Astrocyte of the hippocampus (primary cell): ENCODE measurements at regions not wholly inside any gene's neighbourhood (a gene's known extent, or its start where the extent isn't known, plus 50 kb on each side); places are given as distances from the start of the nearest gene placed in this dataset.
A peak's percentile ranks its signal among the peaks of the same experiment; 100 is the strongest.
"Not testable (repeated sequence)": the region's sequence is repeated elsewhere in the genome, so short reads cannot be mapped to it uniquely, and the experiment has no call there.

Experiments
- DNase-seq: peaks from one replicate; pipeline ENCODE4 v3.0.0; 2011; ENCODE audit warnings: low read depth, low spot score

GRCh38 chr4:3879681-3880614 is 113.8 kb downstream of the ADRA2C start:
- peak; percentile 13 for DNase-seq

DNA sequence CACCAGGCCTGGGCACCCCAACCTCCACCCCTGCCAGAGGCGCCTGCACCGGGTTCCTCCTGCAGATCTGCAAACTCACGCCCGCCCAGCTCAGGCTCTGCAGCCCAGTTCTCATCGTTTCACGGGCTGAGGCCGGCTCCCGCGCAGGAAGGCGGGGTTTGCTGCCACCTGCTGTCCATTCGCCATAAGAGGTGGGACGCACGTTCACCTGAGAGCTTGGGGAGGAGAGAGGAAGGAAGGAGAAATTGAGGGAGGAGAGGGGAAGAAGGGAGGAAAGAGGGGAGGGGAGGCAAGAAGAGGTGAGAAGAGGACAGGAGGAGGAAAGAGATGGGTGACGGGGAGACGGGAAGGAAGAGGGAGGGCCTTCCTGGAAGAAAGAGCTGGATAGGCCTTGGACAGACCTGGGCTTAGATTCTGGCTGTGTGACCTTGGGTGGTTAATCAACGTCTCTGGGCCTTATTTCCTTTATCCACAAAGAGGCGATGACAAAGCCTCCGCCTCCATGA is 114.5 kb downstream of the ADRA2C start:
- peak; percentile 81 for DNase-seq

DNA sequence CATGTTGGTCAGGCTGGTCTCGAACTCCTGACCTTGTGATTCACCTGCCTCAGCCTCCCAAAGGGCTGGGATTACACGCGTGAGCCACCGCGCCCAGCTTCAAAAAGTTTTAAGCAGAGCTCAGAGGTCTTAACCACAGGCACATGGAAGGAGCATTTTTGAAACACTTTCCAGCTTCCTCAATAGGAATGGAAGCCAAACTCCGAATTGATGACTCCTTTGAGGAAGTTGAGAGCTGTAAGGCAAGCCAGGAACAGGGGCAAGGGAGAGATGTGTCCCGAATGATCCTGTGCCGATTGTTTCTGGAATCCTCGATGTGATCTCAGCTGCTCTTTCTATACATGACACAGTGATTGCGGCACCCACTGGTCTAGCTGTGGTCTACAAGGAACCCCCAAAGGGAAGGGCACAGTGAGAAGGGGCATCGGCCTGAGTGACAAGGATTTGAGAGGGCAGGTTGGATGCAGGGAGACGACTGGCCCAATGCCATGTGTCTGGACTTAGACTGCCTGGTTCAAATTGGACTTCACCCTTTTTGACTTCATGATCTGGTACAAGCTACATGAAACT is 116.2 kb downstream of the ADRA2C start:
- not testable (repeated sequence) for DNase-seq

DNA sequence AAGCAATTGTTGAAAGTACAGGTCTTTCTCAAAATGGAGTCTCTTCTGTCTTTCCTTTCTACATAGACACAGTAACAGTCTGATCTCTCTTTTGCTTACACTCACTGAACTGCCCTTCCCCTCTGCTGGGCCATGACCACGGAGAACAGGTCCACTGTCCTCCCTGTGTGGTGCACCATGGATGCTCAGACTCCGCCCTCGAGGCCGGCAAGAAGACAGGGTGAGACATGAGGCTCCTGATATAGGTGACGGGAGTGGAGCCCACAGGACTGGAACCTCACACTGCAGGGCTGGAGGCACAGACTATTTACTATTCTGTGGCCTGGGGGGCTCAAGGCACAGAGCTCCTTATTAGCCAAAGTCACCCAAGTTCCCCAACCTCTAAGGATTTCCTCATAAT is 118.1 kb downstream of the ADRA2C start:
- not testable (repeated sequence) for DNase-seq

- peak; percentile 12 for DNase-seq
Observed at GRCh38 chr4:3893590-3893989, 127.4 kb downstream of the ADRA2C start.

- peak; percentile 13 for DNase-seq
Observed at GRCh38 chr4:3894086-3894959, 128.1 kb downstream of the ADRA2C start.

- DNase-seq: no peak
Observed at GRCh38 chr4:3896441-3896840, 130.3 kb downstream of the ADRA2C start.

GRCh38 chr4:3896871-3897578 is 130.8 kb downstream of the ADRA2C start:
- not testable (repeated sequence) for DNase-seq

GRCh38 chr4:3898098-3898497 is 131.9 kb downstream of the ADRA2C start:
- DNase-seq: no peak

DNA sequence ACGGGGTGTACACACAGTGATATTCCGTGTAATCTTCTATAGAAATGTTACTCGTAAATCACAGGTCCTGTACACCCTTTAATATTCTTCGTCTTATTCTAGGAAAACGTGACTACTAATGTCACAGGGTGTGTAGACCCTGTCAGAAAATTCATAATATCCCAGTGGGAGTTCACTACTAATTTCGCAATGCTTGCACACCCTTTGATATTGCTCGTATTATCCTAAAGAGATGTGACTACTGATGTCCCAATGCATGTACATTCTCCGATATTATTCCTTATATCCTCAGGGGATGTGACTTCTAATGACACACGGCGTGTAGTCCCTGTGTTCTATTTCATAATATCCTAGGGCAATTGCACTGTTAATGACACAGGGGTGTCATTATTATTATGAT is 132.7 kb downstream of the ADRA2C start:
- DNase-seq: not testable (repeated sequence)

DNA sequence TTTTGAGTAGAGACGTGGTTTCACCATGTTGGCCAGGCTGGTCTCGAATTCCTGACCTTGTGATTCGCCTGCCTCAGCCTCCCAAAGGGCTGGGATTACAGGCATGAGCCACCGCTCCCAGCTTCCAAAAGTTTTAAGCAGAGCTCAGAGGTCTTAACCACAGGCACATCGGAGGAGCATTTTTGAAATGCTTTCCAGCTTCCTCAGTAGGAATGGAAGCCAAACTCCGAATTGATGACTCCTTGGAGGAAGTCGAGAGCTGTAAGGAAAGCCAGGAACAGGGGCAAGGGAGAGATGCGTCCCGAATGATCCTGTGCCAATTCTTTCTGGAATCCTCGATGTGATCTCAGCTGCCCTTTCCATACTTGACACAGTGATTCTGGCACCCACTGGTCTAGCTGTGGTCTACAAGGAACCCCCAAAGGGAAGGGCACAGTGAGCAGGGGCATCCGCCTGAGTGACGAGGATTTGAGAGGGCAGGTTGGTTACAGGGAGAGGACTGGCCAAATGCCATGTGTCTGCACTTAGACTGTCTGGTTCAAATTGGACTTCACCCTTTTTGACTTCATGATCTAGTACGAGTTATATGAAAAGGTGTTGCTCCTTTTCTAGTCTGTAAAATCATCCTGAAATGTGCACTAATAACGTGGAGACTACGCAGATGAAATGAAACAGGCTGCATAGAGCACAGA is 138.2 kb downstream of the ADRA2C start:
- peak; percentile 63 for DNase-seq

DNA sequence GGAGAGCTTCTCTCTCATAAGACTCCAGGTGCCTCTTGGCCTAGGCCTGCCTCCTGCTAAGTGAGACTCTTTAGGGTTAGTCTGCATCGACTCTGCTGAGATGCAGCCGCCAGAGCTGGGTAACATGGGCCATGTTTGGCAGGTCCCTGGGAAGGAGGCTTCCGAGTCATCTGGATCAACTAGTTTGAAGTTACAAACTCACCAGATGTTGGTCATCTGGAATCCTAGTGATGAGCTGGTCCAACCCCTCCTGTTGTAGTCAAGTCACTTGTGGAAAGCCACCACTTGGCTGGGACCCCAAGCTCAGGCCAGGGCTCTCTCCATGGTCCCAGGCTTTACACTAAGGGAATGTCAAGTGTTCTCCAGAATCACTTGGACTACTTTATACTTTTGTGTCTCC is 143.4 kb downstream of the ADRA2C start:
- not testable (repeated sequence) for DNase-seq

GRCh38 chr4:3910161-3910950 is 144.2 kb downstream of the ADRA2C start:
- DNase-seq: not testable (repeated sequence)

- DNase-seq: no peak
Observed at GRCh38 chr4:3911252-3911856, 145.2 kb downstream of the ADRA2C start.

DNA sequence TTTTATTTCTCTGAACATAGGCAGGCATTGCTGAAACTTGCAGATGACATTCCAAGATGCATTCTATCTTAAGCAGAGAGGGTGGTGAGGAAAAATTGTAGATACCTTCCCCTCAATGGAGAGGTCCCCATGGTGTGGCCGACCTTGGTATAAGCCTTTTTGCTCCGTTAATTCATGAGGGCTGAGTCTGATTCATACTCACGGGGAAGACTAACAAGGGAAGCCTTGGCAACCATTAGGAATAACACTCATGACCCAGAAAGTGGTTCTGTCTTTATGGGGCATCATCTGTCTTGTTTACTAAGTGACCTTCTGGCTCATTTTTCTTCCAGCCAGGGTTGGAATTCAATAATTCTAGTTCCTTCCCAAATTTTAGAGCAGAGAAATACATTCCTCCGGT is 148.3 kb downstream of the ADRA2C start:
- DNase-seq: not testable (repeated sequence)

DNA sequence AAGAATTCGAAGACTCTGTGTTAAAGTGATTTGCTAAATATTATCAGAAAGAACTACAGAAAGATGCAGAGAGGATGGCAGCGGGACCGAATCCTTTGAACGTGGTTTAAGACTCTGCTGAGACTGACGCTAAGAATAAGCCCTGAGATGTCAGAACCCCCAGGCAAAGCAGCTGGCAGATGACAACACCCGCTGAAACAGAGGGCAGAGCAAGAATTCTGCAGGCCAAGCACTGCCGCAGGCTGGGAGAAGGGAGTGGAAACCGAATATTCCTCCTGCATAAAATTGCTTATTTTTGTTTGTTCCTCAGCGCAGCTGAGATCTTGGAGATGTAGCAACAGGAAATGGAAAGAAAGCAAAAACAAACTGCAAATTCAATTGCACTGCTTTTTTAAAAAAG is 153.3 kb downstream of the ADRA2C start:
- not testable (repeated sequence) for DNase-seq

- DNase-seq: not testable (repeated sequence)
Observed at GRCh38 chr4:3921902-3922301, 155.7 kb downstream of the ADRA2C start.

DNA sequence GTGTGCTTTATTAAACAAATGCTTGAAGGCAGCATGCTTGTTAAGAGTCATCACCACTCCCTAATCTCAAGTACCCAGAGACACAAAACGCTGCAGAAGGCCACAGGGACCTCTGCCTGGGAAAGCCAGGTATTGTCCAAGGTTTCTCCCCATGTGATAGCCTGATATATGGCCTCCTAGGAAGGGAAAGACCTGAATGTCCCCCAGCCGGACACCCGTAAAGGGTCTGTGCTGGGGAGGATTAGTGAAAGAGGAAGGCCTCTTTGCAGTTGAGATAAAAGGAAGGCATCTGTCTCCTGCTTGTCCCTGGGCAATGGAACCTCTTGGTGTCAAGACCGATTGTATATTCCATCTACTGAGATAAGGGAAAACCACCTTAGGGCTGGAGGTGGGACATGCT is 159.7 kb downstream of the ADRA2C start:
- DNase-seq: not testable (repeated sequence)

GRCh38 chr4:3926271-3926670 is 160.1 kb downstream of the ADRA2C start:
- not testable (repeated sequence) for DNase-seq
